ENCODE measurements at regions not wholly inside any gene's neighbourhood (a gene's known extent, or its start where the extent isn't known, plus 50 kb on each side); places are given as distances from the start of the nearest gene placed in this dataset.

- TF ChIP-seq CTCF (conservative IDR thresholded peaks at IDR 0.05; ENCODE audit: low read depth, low read length): no peak
- TF ChIP-seq EZH2 (IDR thresholded peaks at IDR 0.05; ENCODE audit: borderline replicate concordance, low read depth, low read length, poor library complexity, severe bottlenecking): no peak
Observed at GRCh38 chr2:118185210-118186109, 97.2 kb downstream of the INSIG2 start.

Data from A673 (cell line).